Activated naive CD4-positive, alpha-beta T cell treated with anti-CD3 and anti-CD28 coated beads for 36 hours (primary cell): ENCODE measurements at regions not wholly inside any gene's neighbourhood (a gene's known extent, or its start where the extent isn't known, plus 50 kb on each side); places are given as distances from the start of the nearest gene placed in this dataset.

Source experiments
- CTCF ChIA-PET: fragments of 350-600 bp; sonication (Branson Sonifier 250); formaldehyde crosslinking; loops from one replicate; lab custom pipeline; 2021; ENCODE audit warnings: antibody characterized with exemption; lab: Charles Lee
- DNase-seq: peaks from one replicate; pipeline ENCODE4 v3.0.0-alpha.2; 2020
- H3K27ac Mint-ChIP-seq: one replicate; pipeline ENCODE4 v1.8.0; 2021; ENCODE audit warnings: mild to moderate bottlenecking, mixed read lengths
- H3K27me3 Mint-ChIP-seq: one replicate; pipeline ENCODE4 v1.8.0; 2021; ENCODE audit warnings: low read depth, mixed read lengths
- H3K36me3 Mint-ChIP-seq: one replicate; pipeline ENCODE4 v1.8.0; 2021; ENCODE audit warnings: low read depth, mixed read lengths
- H3K4me1 Mint-ChIP-seq: one replicate; pipeline ENCODE4 v1.8.0; 2021; ENCODE audit warnings: low read depth, mixed read lengths
- H3K4me3 Mint-ChIP-seq: one replicate; pipeline ENCODE4 v1.8.0; 2021; ENCODE audit warnings: mild to moderate bottlenecking, moderate library complexity, mixed read lengths
- H3K9me3 Mint-ChIP-seq: one replicate; pipeline ENCODE4 v1.8.0; 2021; ENCODE audit warnings: mixed read lengths
- intact Hi-C: fragments of 100-400 bp; cut with micrococcal nuclease; formaldehyde crosslinking; loops from one replicate; pipeline ENCODE4 v1.15.1; 2023

GRCh38 chr4:123783151-123783790, 386.7 kb downstream of the SPRY1 start:
- CTCF ChIA-PET, result no interaction called here
- Mint-ChIP-seq H3K4me3 (no peak overlapping the region), H3K27me3 (no peaks in the 10 kb centered on the region)

GRCh38 chr4:123783921-123784320, 387.3 kb downstream of the SPRY1 start:
- H3K4me1 Mint-ChIP-seq, result no peaks in the 10 kb centered on the region
- DNase-seq, result no peak
- intact Hi-C loops, result no loop called here
- no peaks in the 10 kb centered on the region for H3K36me3 Mint-ChIP-seq
- CTCF ChIA-PET, result no interaction called here
- H3K4me3 Mint-ChIP-seq, result no peak overlapping the region
- no peak overlapping the region for H3K27ac Mint-ChIP-seq
- H3K27me3 Mint-ChIP-seq, result no peaks in the 10 kb centered on the region
- H3K9me3 Mint-ChIP-seq, result peaks cover 5% of the 10 kb centered on the region

More at GRCh38 chr4:123783151-123783790, 386.7 kb downstream of the SPRY1 start:
- H3K27ac Mint-ChIP-seq, result no peak overlapping the region
- H3K4me1 Mint-ChIP-seq, result no peaks in the 10 kb centered on the region
- no peak for DNase-seq
- no peaks in the 10 kb centered on the region for H3K36me3 Mint-ChIP-seq
- H3K9me3 Mint-ChIP-seq, result peaks cover 5% of the 10 kb centered on the region
- intact Hi-C loops, result no loop called here

- no peaks in the 10 kb centered on the region for H3K36me3 Mint-ChIP-seq
- H3K9me3 Mint-ChIP-seq, result peaks cover under 1% of the 10 kb centered on the region
- intact Hi-C loops, result no loop called here
- no peak overlapping the region for H3K4me3 Mint-ChIP-seq
- DNase-seq, result no peak
- H3K27me3 Mint-ChIP-seq, result no peaks in the 10 kb centered on the region
- CTCF ChIA-PET, result no interaction called here
- no peaks in the 10 kb centered on the region for H3K4me1 Mint-ChIP-seq
- H3K27ac Mint-ChIP-seq, result no peak overlapping the region
These were observed 388.0 kb downstream of the SPRY1 start for GRCh38 chr4:123784626-123785025.

GRCh38 chr4:123785538-123785937, 388.9 kb downstream of the SPRY1 start:
- Mint-ChIP-seq H3K27ac (no peak overlapping the region), H3K27me3 (no peaks in the 10 kb centered on the region), H3K4me3 (no peak overlapping the region), H3K36me3 (no peaks in the 10 kb centered on the region), H3K4me1 (no peaks in the 10 kb centered on the region), H3K9me3 (no peaks in the 10 kb centered on the region)
- intact Hi-C loops, result no loop called here
- DNase-seq, result no peak
- CTCF ChIA-PET, result no interaction called here

DNA sequence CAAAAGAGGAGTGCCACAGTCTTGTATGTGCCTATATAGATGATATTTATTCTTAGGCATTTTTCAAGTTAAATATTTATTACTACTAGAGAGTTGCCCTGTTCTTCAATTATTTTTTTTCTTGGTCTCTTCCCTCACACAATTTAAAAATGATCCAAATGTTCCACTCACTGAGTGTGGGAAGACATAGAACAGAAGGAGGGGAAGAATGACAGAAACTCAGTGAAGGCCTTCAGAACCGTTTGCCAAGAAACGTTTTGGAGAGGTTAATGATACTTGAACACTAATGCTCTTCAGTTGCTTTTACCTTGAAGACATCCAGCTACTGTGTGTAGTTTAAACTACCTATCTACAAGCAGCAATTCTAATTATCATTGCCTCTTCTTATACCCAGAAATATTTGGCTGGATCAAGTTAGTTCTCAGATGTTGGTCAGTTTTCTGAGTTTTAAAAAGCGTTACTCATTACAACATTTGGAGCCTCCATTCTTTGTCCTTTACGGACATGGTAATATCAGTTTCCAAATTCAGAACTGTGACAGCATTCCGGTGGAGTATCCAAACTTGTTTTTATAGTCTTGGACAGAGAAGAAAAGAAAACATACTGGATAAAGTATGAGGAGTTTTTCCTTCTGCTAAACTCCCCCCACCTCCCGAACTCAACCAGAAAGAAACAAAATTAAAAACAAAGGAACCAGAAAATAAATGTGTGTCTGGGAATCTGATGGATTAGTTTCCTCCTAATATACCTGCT, 389.7 kb downstream of the SPRY1 start:
- Mint-ChIP-seq H3K27me3 (no peaks in the 10 kb centered on the region), H3K9me3 (peaks cover under 1% of the 10 kb centered on the region), H3K4me3 (no peak overlapping the region), H3K27ac (no peak overlapping the region), H3K36me3 (no peaks in the 10 kb centered on the region), H3K4me1 (no peaks in the 10 kb centered on the region)
- no peak for DNase-seq
- CTCF ChIA-PET, result no interaction called here
- intact Hi-C loops, result no loop called here

DNA sequence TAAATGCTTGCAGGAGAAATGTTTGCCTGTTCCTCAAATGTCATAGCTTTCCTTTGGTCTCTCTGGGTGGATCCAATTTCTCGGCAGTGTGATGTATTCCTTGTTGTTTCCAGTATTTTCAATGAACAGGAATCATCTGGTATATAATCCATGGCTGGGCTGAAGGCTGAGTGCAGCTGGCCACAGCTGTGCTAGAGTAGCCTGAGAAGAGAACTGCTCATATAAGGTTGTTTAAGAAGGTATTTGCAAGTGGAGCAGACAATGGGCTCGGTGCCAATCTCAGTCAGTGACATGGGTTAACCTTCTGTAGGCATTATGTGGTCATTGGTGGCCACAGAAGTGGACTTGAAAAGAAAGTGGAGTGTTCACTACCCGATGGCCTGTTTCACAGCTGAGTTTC, 390.3 kb downstream of the SPRY1 start:
- CTCF ChIA-PET, result no interaction called here
- H3K36me3 Mint-ChIP-seq, result no peaks in the 10 kb centered on the region
- DNase-seq, result no peak
- no peaks in the 10 kb centered on the region for H3K4me1 Mint-ChIP-seq
- intact Hi-C loops, result no loop called here
- no peak overlapping the region for H3K4me3 Mint-ChIP-seq
- H3K27me3 Mint-ChIP-seq, result no peaks in the 10 kb centered on the region
- H3K9me3 Mint-ChIP-seq, result peaks cover 2% of the 10 kb centered on the region
- no peak overlapping the region for H3K27ac Mint-ChIP-seq

DNA sequence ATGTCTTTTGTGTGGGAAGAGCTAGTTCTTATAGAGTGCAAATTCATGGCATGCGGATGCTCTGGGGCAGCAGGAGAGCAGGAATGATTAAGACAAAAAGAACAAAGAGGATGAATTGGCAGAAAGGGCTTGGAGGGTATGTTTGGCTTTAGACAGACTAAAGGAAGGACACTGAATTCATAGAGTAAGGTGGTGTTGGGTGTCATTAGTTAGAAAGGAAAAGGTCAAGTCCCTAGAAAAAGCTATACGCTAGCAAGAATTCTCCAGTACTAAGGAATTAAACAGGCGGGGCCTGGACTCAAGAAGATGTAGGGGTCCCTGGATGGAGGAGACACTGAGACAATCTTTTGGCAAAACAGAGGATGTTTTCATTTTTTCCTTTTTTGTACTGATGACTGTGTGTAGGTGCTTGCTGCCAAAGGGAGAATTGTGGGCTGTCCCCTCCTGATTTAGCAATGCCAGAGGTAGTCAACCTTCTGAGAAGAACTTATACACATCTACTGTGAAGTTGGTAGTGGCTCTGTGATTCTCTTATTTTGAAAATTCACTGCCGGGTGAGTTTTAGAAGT, 391.0 kb downstream of the SPRY1 start:
- H3K9me3 Mint-ChIP-seq, result peaks cover 2% of the 10 kb centered on the region
- no peaks in the 10 kb centered on the region for H3K27me3 Mint-ChIP-seq
- H3K4me1 Mint-ChIP-seq, result no peaks in the 10 kb centered on the region
- no peak overlapping the region for H3K4me3 Mint-ChIP-seq
- H3K36me3 Mint-ChIP-seq, result no peaks in the 10 kb centered on the region
- CTCF ChIA-PET, result no interaction called here
- no peak overlapping the region for H3K27ac Mint-ChIP-seq
- DNase-seq, result no peak
- intact Hi-C loops, result no loop called here

DNA sequence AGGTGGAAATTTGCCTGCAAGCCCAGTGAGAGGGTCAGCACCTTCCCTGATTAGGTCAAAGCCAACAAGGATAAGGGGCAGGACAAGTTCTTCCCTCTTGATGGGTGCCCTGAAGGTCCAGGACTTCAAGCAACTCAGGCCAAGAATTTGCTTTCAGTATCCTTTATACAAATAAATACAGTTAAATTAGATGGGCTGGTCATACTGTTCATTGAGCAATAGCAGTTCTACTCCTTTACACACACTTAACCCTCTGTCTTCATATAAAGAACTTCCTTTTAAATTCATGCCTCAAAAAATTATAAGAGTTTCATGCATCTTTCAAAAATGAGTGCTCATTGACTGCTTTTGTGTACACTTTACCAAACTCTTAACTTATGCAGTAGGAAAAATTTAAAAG, 392.0 kb downstream of the SPRY1 start:
- H3K9me3 Mint-ChIP-seq, result peaks cover 2% of the 10 kb centered on the region
- intact Hi-C loops, result no loop called here
- no peak for DNase-seq
- H3K27ac Mint-ChIP-seq, result no peak overlapping the region
- H3K4me1 Mint-ChIP-seq, result no peaks in the 10 kb centered on the region
- CTCF ChIA-PET, result no interaction called here
- no peaks in the 10 kb centered on the region for H3K36me3 Mint-ChIP-seq
- H3K27me3 Mint-ChIP-seq, result no peaks in the 10 kb centered on the region
- no peak overlapping the region for H3K4me3 Mint-ChIP-seq

GRCh38 chr4:123790681-123791080, 394.1 kb downstream of the SPRY1 start:
- Mint-ChIP-seq H3K4me3 (no peak overlapping the region), H3K27me3 (no peaks in the 10 kb centered on the region), H3K27ac (no peak overlapping the region), H3K36me3 (no peaks in the 10 kb centered on the region), H3K9me3 (peaks cover 5% of the 10 kb centered on the region), H3K4me1 (no peaks in the 10 kb centered on the region)
- intact Hi-C loops, result no loop called here
- CTCF ChIA-PET, result no interaction called here
- DNase-seq, result no peak

- CTCF ChIA-PET, result no interaction called here
- H3K27me3 Mint-ChIP-seq, result no peaks in the 10 kb centered on the region
- no peak for DNase-seq
- intact Hi-C loops, result no loop called here
- H3K36me3 Mint-ChIP-seq, result no peaks in the 10 kb centered on the region
- H3K4me3 Mint-ChIP-seq, result no peak overlapping the region
- H3K27ac Mint-ChIP-seq, result no peak overlapping the region
- no peaks in the 10 kb centered on the region for H3K4me1 Mint-ChIP-seq
- peaks cover 15% of the 10 kb centered on the region for H3K9me3 Mint-ChIP-seq
These were observed 405.6 kb downstream of the SPRY1 start for GRCh38 chr4:123802082-123802645.

DNA sequence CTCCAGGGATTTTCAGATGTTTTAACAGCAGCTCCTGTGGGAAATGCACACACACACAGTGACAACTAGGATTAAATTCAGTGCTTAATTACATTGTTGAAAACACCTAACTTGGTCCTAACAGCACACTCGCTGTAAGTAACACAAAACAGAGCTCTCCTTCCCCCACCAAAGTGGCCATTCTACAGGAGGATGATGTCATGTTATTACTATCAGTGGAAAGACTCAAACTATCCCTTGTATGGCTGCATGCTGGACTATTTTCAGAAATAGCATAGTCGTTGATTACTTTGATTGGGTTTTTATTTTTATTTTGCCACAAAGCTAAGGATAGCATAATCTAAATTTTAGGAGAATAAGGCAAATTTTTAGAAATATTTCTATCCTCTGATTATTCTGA, 406.3 kb downstream of the SPRY1 start:
- Mint-ChIP-seq H3K9me3 (peaks cover 9% of the 10 kb centered on the region), H3K27ac (no peak overlapping the region), H3K4me1 (no peaks in the 10 kb centered on the region)

GRCh38 chr4:123804196-123804721, 407.7 kb downstream of the SPRY1 start:
- no peaks in the 10 kb centered on the region for H3K36me3 Mint-ChIP-seq

More for the DNA sequence above, 406.3 kb downstream of the SPRY1 start:
- H3K36me3 Mint-ChIP-seq, result no peaks in the 10 kb centered on the region
- DNase-seq, result no peak
- no peak overlapping the region for H3K4me3 Mint-ChIP-seq
- H3K27me3 Mint-ChIP-seq, result no peaks in the 10 kb centered on the region
- CTCF ChIA-PET, result no interaction called here
- intact Hi-C loops, result no loop called here

More at GRCh38 chr4:123804196-123804721, 407.7 kb downstream of the SPRY1 start:
- Mint-ChIP-seq H3K4me1 (no peaks in the 10 kb centered on the region), H3K9me3 (peaks cover 3% of the 10 kb centered on the region), H3K4me3 (no peak overlapping the region), H3K27me3 (no peaks in the 10 kb centered on the region), H3K27ac (no peak overlapping the region)
- CTCF ChIA-PET, result no interaction called here
- no peak for DNase-seq
- intact Hi-C loops, result no loop called here
